Activated CD8-positive, alpha-beta memory T cell treated with anti-CD3 and anti-CD28 coated beads for 24 hours (primary cell): ENCODE measurements at regions not wholly inside any gene's neighbourhood (a gene's known extent, or its start where the extent isn't known, plus 50 kb on each side); places are given as distances from the start of the nearest gene placed in this dataset.
"Not testable (repeated sequence)": the region's sequence is repeated elsewhere in the genome, so short reads cannot be mapped to it uniquely, and the experiment has no call there.

ENCODE experiments used
- DNase-seq: peaks from one replicate; pipeline ENCODE4 v3.0.0-alpha.2; 2020

DNA sequence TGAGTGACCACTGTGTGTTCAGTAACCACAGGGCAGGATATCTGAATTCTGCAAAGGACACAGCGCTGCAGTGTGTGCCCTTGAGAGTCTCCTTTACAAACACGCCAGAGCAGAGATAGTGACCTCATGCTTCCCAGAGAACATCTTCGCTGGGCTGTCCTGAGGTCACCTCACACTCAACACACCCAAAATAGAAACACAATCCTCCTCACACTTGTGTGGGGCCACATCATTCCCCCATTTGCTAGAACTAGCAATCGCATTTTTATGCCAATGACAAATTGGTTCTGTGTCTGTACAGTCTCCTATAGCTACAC, 140.1 kb upstream of the NRIP1 start:
- no peak for DNase-seq

DNA sequence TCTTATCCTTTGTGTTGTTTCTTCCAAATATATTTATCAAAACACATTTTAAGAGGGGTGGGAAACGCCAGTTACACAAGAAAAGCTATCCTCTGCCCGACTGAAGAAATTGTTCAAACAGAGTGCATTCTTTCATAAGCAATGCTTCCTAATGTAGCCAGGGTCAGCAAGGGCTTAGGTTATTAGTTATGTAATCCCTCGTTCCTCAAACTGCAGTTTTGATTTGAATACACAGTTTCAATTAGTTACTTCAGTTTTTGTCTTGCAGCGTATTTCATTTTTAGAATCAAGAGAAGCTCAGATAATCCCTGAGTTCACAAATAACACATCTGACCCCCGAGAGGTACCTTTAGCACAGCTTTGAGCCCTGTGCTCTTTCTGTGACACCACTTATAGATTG, 141.7 kb upstream of the NRIP1 start:
- DNase-seq = no peak

DNA sequence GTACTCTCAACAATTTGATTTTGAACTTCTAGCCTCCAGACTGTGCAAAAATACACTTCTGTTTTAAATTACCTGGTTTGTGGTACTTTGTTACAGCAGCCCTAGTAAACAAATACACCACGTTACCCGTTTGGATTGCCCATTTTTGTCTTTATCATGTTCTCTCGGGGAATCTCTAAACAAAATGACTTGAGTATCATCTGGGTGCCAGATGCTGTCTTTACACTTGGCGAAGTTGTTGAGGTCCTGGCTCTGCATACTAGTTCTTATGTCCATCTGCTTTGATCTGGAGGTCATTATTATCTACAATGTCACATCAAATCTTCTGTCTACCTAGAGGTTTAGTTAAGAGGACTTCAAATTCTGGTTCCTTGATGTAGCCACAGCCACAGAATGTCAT, 142.4 kb upstream of the NRIP1 start:
- no peak for DNase-seq

DNA sequence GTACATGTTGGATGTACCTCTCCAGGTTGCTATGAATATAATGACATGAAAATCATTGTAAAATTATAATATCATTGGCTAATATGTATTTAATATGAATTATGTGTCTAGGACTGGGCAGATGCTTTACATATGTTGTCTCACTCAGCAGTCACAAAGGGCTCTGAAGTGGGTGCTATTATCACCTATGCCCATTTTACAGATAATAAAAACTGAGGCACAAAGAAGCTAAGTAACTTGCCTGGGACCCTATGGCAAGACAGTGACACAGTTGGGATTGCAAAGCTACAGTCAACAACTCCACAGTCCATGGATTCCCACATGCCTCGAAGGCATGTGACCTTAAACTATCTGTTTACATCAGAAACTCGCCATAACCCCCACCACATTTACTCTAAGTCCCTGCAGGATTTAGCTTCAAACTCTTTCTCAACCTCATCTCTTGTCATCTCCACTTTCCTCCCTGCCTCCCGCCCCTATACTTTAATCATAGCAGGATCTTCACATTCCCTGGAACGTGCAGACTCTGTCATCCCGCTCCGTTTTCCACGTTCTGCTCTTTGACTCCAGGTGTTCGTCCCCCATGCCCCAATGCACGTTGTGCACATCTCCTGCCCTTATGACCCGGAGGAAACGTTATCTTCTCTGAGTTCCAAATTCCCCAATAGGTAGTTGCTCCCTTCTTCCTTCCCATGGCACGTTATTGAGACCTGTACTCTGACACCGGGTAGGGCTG, 143.0 kb upstream of the NRIP1 start:
- DNase-seq = no peak

DNA sequence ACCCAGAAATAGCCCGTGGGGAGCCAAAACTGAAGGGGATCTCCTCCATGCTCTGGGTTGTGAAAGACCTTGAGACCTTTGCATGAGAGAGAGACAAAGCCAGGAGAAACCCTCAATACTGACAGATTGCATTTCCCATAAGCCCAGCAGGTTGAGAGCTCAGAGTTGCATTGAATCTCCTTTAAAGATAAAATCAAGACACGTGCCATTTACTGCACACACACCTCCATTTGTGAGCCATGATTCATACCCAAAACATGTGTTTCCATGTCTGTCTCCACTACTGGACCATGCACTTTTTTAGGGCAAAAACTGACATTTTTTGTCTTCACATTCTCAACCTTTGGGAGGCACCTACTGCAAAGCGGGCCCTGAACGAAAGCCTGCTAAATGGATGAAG, 144.0 kb upstream of the NRIP1 start:
- DNase-seq = no peak

DNA sequence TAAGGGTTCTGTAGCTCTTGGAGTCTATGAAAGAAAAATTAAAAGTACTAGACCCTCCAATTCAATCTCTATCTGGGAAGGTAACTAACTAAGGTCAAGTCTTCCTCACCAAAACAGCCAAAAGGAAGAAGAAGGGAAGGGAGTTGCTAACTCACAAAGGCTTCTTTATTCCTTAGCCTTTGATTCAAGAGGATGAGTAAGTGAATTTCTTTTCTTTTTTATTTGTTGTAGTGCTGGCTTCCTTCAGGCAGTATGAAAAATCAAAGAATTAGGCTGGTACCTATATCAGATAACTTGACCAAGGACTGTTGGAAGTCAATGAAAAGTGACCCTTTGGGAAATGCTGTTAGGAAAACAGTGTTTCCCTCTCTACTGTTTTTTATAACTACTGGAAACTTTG, 144.4 kb upstream of the NRIP1 start:
- no peak for DNase-seq

DNA sequence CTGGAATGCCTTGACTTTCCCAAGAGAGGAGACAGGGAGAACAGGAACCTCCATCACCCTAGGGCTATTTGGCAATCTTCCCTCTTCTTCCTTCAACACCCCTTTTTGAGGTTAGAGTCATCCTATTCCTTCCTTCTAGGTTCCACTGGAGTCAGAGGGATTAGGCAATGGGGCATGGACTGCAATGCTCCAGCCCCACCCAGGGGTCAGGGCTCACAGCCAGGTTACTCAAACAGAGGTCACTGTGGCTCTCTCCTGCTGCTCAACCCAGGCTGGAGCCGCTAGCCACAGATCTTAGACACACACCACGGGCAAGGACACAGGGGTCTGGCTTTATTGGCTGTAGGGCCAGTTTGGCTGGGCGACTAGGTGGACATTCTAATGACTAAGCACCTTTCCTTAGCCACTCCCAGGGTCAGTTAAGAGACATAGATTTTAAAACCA, 145.5 kb upstream of the NRIP1 start:
- DNase-seq = no peak

DNA sequence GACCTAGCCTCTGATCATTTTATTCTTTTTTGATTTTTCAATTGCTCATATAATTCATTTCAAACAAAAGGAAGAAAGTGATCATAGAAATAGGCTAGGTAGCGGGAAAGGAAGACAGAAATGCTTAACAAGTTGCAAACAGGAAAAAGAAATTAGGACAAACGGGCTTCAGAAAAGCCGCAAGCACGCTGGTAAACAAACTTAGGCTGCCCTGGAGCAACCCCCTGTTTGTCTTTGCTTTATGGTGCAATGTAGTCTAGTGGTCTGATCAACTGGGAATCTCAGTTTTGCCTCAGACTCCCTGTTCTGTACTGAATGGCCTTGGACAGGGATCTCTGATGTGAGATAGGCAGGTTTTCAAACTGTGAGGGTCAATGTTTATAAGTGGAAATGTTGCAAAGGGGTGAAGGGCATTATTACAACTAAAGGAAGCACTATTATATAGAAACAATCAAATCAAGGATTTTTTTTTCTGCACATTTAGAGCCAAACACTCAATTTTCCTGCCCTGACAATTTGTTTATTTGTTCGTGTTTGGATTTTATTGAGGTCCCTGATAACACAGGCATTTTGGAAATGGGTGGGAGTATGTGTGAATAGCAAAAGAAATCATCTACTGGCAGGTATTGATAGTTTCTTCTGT, 146.8 kb upstream of the NRIP1 start:
- DNase-seq = no peak

DNA sequence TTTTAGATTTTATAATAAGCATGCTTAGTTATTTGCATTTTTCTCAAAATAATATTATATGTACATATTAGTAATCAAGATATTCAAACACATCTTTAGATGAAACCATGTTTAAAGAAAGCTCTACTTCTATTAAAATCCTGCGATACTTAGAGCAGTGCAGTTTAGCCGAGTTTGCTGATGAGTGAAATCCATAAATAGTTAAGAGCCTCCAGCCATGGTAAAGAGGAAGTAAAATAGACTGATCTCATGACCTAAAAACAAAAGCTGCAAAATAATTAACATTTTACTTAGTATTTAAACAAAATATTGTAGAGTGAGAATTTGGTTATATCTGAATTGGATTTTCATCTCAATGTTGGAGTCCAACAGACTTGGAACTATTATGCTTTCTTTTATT, 147.4 kb upstream of the NRIP1 start:
- no peak for DNase-seq

DNA sequence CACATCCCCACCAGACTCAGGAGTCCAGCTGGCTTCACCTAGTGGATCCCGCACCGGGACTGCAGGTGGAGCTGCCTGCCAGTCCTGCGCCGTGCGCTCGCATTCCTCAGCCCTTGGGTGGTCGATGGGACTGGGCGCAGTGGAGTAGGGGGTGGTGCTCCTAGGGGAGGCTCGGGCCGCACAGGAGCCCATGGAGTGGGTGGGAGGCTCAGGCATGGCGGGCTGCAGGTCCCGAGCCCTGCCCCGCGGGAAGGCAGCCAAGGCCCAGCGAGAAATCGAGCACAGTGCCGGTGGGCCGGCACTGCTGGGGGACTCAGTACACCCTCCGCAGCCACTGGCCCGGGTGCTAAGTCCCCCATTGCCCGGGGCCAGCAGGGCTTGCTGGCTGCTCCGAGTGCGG, 153.7 kb upstream of the NRIP1 start:
- not testable (repeated sequence) for DNase-seq

DNA sequence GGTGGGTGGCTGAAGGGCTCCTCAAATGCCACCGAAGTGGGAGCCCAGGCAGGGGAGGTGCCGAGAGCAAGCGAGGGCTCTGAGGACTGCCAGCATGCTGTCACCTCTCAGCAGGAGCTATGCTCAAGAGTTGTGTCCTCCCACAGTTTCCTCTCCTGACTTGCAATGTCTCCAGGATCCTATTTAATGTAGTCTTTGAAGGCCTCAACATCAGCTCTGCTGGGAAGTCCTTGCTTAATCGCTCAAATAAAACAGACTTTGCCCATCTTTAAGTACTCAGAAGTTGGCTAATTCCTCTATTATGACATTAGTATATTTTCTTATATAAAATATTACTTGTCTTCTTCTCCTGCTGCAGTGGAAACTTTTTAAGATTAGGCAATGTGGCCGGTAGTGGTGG, 154.2 kb upstream of the NRIP1 start:
- DNase-seq = no peak

DNA sequence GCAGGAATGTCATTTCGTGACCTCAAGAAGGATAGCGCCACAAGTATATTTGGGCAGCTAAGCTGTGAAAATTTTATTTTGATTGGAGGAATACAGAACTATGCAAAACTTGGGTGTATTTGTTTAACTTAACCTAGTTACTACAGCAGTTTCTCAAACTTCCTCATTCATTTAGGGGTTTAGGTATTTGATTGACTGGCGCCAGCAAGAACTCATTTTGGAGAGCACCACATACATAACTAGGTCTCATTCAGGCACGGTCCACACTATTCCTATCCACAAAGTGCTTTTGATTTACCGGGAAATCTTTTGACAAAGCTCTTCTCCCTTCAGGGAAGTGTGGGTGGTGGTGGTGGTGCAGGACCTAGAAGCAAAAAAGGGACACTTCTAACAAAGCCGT, 155.1 kb upstream of the NRIP1 start:
- no peak for DNase-seq

DNA sequence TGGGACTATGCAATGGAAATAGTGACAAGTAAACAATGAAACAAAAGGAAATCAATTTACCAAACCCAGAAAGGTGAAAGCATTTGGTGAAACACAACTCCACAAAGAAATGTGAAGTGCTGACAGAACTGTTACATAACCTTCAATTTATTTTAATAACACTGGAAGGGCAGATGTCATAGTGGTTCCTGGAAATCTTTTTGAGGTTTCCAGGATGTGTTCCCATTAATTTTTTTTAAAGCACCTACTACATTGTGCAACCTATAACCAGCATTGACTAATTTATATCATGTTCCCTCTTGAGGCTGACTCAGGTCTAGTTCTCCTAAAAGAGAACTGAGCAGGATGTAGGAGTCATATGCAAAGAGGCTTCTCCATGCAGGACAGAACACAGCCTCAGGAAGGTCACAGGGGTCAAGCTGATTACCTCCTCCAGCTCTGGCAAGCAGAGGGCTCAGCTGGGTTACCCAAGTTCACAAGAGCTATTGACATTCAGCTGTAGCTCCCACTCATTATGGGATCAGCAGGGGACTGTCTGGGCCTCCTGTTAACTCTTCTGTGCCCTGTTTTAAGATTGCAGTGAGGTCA, 157.1 kb upstream of the NRIP1 start:
- DNase-seq = no peak

DNA sequence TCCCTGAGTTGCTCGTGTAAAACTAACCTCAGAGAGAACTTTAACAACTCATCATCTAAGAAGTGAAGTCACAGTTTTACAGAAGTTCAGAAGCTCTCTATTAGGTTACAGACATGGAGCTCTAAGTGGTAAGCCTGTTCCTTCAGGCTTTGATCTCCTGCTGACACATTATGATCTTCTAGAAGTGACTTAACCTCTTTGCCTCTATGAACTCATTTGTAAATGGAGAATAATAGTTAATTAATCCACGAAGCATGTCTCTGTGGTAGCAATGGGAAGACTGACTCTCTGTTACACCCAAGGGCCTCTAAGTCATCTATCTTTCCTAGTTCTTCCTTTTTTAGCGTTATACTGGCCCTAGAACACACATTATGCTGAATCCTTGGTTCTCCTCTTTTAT, 157.9 kb upstream of the NRIP1 start:
- DNase-seq = no peak

DNA sequence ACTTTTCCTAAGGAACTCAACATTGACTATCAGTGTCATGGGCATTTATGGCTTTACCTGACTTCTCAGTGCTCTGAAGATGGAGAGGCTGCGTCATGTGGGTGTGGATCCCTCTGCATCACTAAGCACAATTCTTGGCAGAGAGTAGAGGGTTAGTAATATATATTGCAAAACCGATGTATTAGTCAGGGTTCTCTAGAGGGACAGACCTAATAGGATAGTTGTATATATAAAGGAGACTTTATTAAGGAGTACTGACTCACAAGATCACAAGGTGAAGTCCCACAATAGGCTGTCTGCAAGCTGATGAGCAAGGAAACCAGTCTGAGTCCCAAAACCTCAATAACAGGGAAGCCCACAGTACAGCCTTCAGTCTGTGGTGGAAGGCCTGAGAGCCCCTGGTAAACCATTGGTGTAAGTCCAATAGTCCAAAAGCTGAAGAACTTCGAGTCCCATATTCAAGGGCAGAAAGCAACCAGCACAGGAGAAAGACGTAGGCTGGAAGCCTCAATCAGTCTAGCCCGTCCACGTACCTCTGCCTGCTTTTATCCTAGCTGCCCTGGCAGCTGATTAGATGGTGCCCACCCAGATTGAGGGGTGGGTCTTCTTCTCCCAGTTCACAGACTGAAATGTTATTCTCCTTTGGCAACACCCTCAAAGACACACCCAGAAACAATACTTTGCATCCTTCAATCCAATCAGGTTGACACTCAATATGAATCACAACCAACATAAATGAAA, 159.7 kb upstream of the NRIP1 start:
- no peak for DNase-seq

DNA sequence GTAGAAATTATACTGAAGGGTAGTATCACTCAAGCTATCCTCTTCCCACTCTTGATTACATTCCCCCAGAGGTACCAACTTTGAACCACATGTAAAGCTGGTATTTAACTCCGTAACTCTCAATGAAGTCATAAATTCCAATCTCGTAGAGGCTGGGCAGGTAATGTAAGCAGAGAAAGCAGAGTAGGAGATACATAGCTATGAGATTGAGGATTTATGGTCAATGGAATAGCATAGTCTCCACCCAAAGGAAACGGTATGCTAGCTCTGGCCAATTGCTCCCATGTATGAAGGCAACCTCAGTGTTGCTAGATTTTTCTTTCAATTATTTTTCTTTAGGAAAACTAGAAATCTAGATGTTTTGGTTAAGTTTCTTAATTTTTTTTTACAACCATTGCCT, 163.1 kb upstream of the NRIP1 start:
- no peak for DNase-seq

DNA sequence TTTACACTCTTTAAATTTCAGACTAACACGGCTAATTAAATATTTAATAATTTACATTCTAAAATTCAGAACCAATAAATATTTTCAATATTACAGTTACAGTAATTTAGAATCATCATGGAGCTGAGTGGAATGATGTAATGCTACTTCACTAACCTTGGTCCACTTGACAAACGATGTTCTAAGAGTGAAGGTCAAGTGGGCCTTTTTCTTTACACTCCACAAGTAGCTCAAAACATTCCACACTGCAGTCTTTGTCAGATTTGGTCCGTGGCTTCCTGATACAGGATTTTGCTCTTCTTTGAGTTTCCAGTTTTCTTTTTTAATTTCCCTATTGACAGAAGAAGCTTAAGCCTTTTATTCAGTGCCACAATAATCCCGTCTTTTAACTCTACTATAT, 164.6 kb upstream of the NRIP1 start:
- no peak for DNase-seq

DNA sequence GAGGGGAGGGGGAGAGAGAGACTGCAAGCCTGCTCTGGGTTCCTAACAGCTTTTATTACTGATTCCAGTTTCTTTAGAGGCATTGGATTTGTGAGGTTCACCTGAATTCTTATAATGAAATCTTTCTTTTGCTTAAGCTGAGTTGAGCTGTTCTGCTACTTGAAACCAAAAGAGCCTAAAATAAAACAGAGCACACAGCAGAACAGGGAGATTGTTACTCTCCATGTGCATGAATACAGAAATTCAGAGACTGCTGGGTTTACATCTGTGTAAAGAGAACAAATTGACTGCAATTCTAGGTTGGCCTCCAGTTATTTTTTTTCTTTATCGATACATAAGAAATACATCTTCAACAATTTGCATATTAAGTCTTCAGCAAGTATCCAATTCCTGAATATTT, 168.8 kb upstream of the NRIP1 start:
- DNase-seq = no peak

DNA sequence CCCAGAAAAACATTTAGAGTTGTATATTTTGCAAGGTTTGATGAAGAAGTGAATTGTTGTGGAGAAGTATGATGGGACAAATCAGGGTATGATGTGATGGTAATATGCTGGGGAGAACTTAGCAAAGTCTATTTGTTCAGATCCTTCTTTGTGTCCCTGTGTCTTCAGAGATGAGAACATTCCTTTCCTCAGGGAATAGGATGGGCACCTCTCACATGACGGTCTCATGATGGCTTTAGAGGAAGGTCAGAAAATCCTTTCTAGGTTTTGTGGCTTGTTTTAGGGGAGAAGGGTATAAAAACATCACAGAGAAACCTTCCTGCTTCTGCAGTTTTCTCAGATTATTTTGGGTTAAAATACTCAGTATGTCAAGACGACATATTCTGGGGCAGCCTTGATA, 171.3 kb upstream of the NRIP1 start:
- no peak for DNase-seq

DNA sequence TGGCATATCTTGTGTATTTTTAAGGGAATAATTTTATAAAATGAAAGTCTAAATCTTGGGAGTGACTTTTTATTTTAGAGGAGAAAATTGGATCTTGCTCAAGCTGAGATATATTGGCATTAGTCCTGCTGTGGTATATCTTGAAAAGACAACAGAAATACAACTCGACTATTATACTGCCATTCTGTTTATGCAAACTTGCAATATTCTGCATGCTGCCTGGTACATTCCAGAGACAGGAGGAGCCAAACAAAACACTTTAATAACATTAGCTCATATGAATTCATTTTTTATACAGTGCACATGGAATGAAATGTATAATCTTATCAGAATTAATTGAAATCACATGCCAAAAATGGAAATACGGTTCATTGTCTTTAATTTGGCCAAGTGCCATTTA, 176.0 kb upstream of the NRIP1 start:
- DNase-seq = no peak

DNA sequence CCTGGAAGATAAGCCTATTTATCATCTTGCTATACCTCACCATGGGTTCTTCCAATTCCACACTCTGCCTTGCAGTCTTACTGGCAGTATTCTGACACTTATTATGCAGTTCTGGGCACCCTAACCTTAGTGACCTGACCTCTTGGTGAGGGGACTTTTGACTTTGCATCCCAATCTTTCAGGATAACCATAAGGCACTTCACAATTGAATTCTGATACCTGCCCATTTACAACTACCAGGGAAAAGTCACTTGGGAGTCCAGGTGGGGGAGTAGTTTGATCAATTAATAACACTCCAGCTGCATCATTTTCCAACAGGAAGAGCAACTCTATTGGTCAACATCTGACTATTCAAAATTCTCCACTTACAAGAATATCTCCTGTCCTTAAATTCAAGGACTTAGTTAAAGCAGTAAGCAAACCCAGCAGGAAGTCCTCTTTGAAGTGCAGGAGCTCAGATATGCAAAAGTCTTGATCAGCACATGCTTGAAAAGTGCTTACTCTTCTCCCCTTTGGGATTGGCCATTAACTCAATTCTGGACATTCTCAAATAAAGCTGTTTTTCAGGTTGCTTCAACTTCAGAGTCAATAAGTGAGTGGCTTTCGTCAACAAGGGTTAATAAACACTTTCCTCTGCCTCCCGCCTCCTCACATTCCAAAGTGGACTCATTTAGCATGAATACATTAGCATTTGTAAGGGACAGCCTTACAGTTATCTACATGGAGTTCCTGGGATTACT, 177.4 kb upstream of the NRIP1 start:
- no peak for DNase-seq

DNA sequence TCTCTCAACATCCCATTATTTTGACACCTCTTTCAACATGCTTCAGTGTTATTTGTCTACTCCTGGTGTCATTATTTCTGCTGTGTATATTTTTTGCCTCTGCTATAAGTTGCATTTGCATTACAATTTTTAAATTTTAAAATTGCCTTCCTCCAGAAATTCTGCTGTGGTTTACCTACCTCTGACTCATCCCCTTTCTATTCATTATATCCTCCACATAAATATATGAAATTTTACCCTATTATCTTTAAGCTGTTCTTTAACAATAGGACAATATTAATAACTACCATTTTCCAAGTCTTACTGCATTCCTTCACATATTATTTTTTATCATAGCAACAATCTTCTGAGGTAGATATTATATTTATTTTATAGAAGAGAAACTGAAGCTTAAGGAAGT, 178.1 kb upstream of the NRIP1 start:
- DNase-seq = no peak

DNA sequence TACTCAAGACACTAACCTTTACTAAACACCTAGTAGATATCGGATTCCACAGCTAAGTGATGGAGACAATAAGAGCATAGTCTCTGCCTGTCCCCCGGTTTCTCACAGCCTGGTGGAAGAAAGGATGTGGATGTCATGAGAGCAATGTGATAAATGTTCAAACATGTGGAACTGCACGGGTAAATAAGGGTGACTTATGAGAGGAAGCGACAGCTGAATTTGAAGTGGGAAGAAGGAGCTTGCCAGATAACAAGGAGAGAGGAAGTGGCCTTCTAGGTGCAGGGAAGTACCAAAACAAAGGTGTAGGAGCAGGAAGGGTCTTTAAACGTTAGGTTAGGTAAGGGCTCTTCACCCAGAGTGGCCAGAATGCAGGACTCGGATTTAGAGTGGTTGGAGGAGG, 178.6 kb upstream of the NRIP1 start:
- no peak for DNase-seq
